GM21786 (cell line): ENCODE measurements at regions not wholly inside any gene's neighbourhood (a gene's known extent, or its start where the extent isn't known, plus 50 kb on each side); places are given as distances from the start of the nearest gene placed in this dataset.
"Not testable (repeated sequence)": the region's sequence is repeated elsewhere in the genome, so short reads cannot be mapped to it uniquely, and the experiment has no call there.

Experiments
- ATAC-seq: cut with Tn5 transposase; IDR thresholded peaks from one replicate; pipeline ENCODE4 v1.9.1; 2021; ENCODE audit not compliant: unreplicated experiment

DNA sequence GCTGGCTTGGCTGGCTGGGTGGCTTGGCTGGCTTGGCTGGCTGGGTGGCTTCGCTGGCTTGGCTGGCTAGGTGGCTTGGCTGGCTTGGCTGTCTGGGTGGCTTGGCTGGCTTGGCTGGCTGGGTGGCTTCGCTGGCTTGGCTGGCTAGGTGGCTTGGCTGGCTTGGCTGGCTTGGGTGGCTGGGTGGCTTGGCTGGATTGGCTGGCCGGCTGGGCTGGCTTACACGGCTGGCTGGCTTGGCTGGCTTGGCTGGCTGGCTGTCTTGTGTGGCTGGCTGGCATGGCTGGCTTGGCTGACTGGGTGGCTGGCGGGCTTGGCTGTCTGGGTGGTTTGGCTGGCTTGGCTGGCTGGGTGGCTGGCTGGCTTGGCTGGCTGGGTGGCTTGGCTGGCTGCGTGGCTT, 437.0 kb downstream of the GOLGA6L6 start:
- ATAC-seq: not testable (repeated sequence)

GRCh38 chr15:20102862-20103261, 438.7 kb downstream of the GOLGA6L6 start:
- ATAC-seq: not testable (repeated sequence)

DNA sequence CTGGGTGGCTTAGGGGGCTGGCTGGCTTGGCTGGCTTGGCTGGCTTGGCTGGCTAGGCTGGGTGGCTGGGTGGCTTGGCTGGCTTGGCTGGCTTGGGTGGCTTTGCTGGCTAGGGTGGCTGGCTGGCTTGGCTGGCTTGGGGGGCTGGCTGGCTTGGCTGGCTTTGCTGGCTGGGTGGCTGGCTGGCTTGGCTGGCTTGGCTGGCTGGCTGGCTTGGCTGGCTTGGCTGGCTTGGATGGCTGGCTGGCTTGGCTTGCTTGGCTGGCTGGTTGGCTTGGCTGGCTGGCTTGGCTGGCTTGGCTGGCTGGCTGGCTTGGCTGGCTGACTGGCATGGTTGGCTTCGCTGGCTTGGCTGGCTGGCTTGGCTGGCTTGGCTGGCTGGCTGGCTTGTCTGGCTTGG, 439.4 kb downstream of the GOLGA6L6 start:
- ATAC-seq: not testable (repeated sequence)

- ATAC-seq: not testable (repeated sequence)
Measured at GRCh38 chr15:20101281-20101680, 440.3 kb downstream of the GOLGA6L6 start.

- ATAC-seq: not testable (repeated sequence)
Measured at GRCh38 chr15:20100604-20101270, 440.9 kb downstream of the GOLGA6L6 start.

GRCh38 chr15:20095699-20096303, 445.8 kb downstream of the GOLGA6L6 start:
- not testable (repeated sequence) for ATAC-seq

DNA sequence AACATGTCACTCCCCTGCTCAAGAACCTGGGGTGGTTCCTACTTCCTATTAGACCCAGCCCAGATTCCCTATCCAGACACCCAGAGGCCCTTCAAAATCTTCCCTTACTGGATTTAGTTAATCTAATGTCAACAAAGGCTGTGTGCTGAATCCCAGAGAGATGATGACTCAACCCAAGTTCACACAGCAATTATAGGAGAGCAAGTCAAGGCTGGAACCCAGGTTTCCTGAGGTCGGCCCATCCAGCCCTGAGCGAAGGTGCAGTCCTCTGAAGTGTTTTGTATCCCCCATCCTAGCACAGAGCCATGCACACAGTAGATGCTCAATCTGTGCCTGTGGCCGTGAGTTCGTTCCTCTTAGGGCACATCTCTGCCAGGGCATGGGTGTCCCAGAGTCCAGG, 452.1 kb downstream of the GOLGA6L6 start:
- ATAC-seq: not testable (repeated sequence)

DNA sequence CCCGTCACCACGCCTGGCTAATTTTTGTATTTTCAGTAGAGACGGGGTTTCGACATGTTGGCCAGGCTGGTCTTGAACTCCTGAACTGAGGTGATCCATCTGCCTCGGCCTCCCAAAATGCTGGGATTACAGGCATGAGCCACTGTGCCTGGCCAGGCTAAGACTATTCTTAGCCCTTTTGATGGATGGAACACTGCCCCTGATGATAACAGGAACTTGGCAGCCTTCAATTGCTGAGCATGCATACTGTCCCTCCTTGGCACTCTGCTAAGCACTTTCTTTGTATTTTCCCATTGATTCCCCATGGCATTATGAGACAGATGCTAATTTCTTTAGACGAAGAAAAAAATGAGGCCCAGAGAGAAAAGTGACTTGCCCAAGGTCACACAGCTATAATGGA, 457.6 kb downstream of the GOLGA6L6 start:
- not testable (repeated sequence) for ATAC-seq

DNA sequence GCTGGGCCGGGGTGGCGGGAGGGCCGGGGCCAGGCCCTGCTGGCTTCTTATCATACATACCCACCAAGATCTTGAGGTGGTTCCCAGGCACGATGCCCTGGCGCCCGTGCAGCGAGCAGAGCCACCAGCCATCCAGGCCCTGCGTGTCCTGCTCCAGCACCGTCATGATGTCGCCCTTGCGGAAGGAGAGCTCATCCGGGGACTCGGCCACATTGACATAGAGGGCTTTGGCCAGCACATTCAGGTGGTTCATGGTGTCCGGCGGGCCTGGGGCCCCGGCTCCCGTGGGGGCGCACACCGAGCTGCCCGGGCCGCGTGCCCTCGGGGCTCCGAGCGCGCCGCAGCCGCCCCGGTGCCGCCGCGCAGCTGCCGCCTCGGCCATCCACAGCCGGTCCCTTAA, 467.5 kb downstream of the GOLGA6L6 start:
- ATAC-seq: not testable (repeated sequence)

DNA sequence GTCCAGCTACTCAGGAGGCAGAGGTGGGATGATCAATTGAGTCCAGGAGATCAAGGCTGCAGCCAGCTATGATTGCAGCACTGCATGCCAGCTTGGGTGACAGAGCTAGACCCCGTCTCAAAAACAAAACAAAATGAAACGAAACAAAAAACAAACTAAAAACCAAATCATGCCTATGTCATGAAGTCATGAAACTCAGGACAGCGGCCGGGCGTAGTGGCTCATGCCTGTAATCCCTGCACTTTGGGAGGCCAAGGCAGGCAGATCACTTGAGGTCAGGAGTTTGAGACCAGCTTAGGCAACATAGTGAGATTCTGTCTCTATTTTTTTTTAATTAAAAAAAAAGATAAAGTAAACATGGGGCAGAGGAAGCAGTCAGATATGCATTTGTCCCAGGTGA, 472.6 kb downstream of the GOLGA6L6 start:
- not testable (repeated sequence) for ATAC-seq

DNA sequence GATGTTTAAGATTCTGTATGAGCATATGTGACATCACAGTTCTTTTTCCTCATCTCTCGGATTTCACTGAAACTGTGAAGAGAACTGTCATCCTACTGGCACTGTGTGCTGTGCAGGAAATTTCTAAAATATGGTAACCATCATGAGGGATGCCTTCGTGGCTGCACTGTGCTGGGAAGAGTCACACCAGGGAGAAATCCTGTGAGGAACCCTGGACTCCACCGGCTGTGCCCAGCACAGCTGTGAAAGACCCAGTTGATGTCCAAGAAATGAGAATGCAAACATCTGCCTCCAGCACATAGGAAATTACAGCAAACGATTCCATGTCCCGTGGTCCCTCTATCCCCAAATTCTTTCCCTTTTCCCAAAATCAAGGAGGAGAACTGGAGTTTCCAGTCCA, 475.4 kb downstream of the GOLGA6L6 start:
- ATAC-seq: not testable (repeated sequence)

GRCh38 chr15:20065508-20065907, 476.1 kb downstream of the GOLGA6L6 start:
- not testable (repeated sequence) for ATAC-seq

DNA sequence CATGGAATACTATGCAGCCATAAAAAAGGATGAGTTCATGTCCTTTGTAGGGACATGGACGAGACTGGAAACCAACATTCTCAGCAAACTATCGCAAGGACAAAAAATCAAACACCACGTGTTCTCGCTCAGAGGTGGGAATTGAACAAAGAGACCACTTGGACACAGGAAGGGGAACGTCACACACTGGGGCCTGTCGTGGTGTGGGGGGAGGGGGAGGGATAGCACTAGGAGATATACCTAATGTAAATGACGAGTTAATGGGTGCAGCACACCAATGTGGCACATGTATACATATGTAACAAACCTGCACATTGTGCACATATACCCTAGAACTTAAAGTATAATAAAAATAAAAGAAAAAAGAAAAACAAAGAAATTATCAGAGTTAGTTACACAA, 478.4 kb downstream of the GOLGA6L6 start:
- not testable (repeated sequence) for ATAC-seq

- not testable (repeated sequence) for ATAC-seq
Measured at GRCh38 chr15:20060838-20061237, 480.8 kb downstream of the GOLGA6L6 start.

- ATAC-seq: not testable (repeated sequence)
Measured at GRCh38 chr15:20056871-20057270, 484.7 kb downstream of the GOLGA6L6 start.

GRCh38 chr15:20055921-20056320, 485.7 kb downstream of the GOLGA6L6 start:
- not testable (repeated sequence) for ATAC-seq

GRCh38 chr15:20048189-20048588, 493.4 kb downstream of the GOLGA6L6 start:
- not testable (repeated sequence) for ATAC-seq

GRCh38 chr15:20045165-20045564, 496.4 kb downstream of the GOLGA6L6 start:
- ATAC-seq: not testable (repeated sequence)

GRCh38 chr15:20040691-20041090, 500.9 kb downstream of the GOLGA6L6 start:
- ATAC-seq: not testable (repeated sequence)

- ATAC-seq: not testable (repeated sequence)
Measured at GRCh38 chr15:20025040-20025439, 516.6 kb downstream of the GOLGA6L6 start.

- ATAC-seq: not testable (repeated sequence)
Measured at GRCh38 chr15:20022349-20022748, 519.3 kb downstream of the GOLGA6L6 start.

DNA sequence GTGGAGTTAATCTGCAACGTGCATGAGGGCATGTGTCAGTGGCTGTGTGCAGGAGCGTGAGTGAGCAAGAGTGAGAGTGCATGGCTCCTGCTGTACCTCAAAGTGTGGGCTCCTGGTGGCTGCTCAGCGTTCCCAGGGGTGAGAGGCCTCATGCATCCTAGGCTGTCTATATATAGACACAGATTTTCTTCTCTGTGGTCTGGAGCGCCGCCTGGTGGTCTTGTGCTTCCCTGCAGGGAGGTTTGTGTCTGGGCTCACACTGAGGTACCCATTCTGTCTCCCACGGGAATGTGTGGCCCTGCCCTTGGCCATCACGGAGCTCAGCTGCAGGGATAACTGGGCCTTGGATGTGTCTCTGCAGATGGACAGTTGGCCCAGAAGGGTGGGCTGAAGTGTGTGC, 520.2 kb downstream of the GOLGA6L6 start:
- not testable (repeated sequence) for ATAC-seq
